GM10266 (cell line): ENCODE measurements at regions not wholly inside any gene's neighbourhood (a gene's known extent, or its start where the extent isn't known, plus 50 kb on each side); places are given as distances from the start of the nearest gene placed in this dataset.

Experiments used
- DNase-seq: peaks from one replicate; pipeline ENCODE4 v3.0.0; 2012; ENCODE audit errors: extremely low spot score
- CTCF ChIP-seq: IDR thresholded peaks from 2 replicates; pipeline ENCODE4 v1.5.1; 2012; ENCODE audit warnings: mild to moderate bottlenecking, low read depth; ENCODE audit not compliant: control insufficient read depth, insufficient read depth; ENCODE audit errors: missing control alignments

GRCh38 chr2:57177176-57177575 lies 869.4 kb upstream of the VRK2 start:
- no peak for TF ChIP-seq CTCF
- DNase-seq, result no peak

- no peak for DNase-seq
- TF ChIP-seq CTCF, result no peak
Observed at GRCh38 chr2:57180042-57180567, 866.5 kb upstream of the VRK2 start.

- no peak for TF ChIP-seq CTCF
- no peak for DNase-seq
Observed at GRCh38 chr2:57180678-57181077, 865.9 kb upstream of the VRK2 start.

GRCh38 chr2:57181315-57182038 lies 865.1 kb upstream of the VRK2 start:
- no peak for DNase-seq
- TF ChIP-seq CTCF, result no peak

- no peak for TF ChIP-seq CTCF
- DNase-seq, result no peak
Observed at GRCh38 chr2:57182916-57183315, 863.7 kb upstream of the VRK2 start.

- DNase-seq, result no peak
- no peak for TF ChIP-seq CTCF
Observed at GRCh38 chr2:57185568-57185967, 861.0 kb upstream of the VRK2 start.

- no peak for DNase-seq
- no peak for TF ChIP-seq CTCF
Observed at GRCh38 chr2:57190007-57190406, 856.6 kb upstream of the VRK2 start.
